SK-N-SH (cell line): ENCODE measurements at regions not wholly inside any gene's neighbourhood (a gene's known extent, or its start where the extent isn't known, plus 50 kb on each side); places are given as distances from the start of the nearest gene placed in this dataset.

Experiments
- CTCF ChIA-PET: fragments of 300-600, 350-600 bp; formaldehyde crosslinking; extraction: SDS; loops from one replicate; lab custom pipeline; 2021; lab: Yijun Ruan, JAX
- POLR2A ChIA-PET: fragments of 350-600 bp; sonication (Branson Sonifier 250); formaldehyde crosslinking; extraction: SDS; loops from one replicate; lab custom pipeline; 2020; ENCODE audit warnings: antibody characterized with exemption, inconsistent platforms; lab: Yijun Ruan, JAX
- DNase-seq: peaks from one replicate; pipeline ENCODE4 v3.0.0; 2012
- H2AFZ ChIP-seq: fragments of 200-600 bp; sonication (generic); 2 replicates; pipeline ENCODE4 v1.8.1; 2016; ENCODE audit warnings: antibody characterized with exemption, mild to moderate bottlenecking, low read depth
- H3F3A ChIP-seq: fragments of 200-600 bp; sonication (generic); replicated peaks from 2 replicates; pipeline ENCODE3; 2016; ENCODE audit warnings: antibody characterized with exemption, mild to moderate bottlenecking; ENCODE audit not compliant: insufficient read depth
- H3K27ac ChIP-seq, 2 experiments: fragments of 200-500 bp in 1 of 2; fragments of 200-600 bp in 1 of 2; sonication (Bioruptor generic) in 1 of 2; sonication (generic), shearing (Covaris generic) in 1 of 2; 2 replicates each; pipeline versions ENCODE4 v1.5.1 to v1.6.1; 2014 to 2016; ENCODE audit warnings: low read depth in 2 of 2, inconsistent platforms in 1 of 2, low read length in 1 of 2, mild to moderate bottlenecking in 1 of 2, mixed read lengths in 1 of 2
- H3K27me3 ChIP-seq: fragments of 200-600 bp; sonication (generic), shearing (Covaris generic); 2 replicates; pipeline ENCODE4 v1.6.1; 2016; ENCODE audit warnings: mixed run types; ENCODE audit not compliant: insufficient read depth
- H3K36me3 ChIP-seq, 2 experiments: fragments of 200-500 bp in 1 of 2; fragments of 200-600 bp in 1 of 2; sonication (Bioruptor generic) in 1 of 2; sonication (generic) in 1 of 2; replicated peaks in 1 of 2; 2 replicates each; pipeline versions ENCODE3 to v1.5.1; 2014 to 2016; ENCODE audit warnings: low read length in 1 of 2, mild to moderate bottlenecking in 1 of 2; ENCODE audit not compliant: insufficient read depth in 2 of 2, control insufficient read depth in 1 of 2
- H3K4me1 ChIP-seq, 2 experiments: fragments of 200-500 bp in 1 of 2; fragments of 200-600 bp in 1 of 2; sonication (Bioruptor generic) in 1 of 2; sonication (generic), shearing (Covaris generic) in 1 of 2; 2 replicates each; pipeline versions ENCODE4 v1.5.1 to v1.6.1; 2014 to 2016; ENCODE audit warnings: low read depth in 1 of 2, low read length in 1 of 2, mixed run types in 1 of 2; ENCODE audit not compliant: insufficient read depth in 2 of 2, control insufficient read depth in 1 of 2
- H3K4me2 ChIP-seq: fragments of 200-600 bp; sonication (generic), shearing (Covaris generic); 2 replicates; pipeline ENCODE4 v1.6.1; 2017; ENCODE audit warnings: mixed run types
- H3K4me3 ChIP-seq, 2 experiments: fragments of 200-500 bp in 1 of 2; fragments of 200-600 bp in 1 of 2; sonication (Bioruptor generic) in 1 of 2; sonication (generic), shearing (Covaris generic) in 1 of 2; 2 replicates each; pipeline versions ENCODE4 v1.5.1 to v1.8.1; 2014 to 2016; ENCODE audit warnings: low read depth in 2 of 2, inconsistent platforms in 1 of 2, low read length in 1 of 2, mild to moderate bottlenecking in 1 of 2, mixed read lengths in 1 of 2, moderate library complexity in 1 of 2
- H3K79me2 ChIP-seq: fragments of 200-600 bp; sonication (generic); 2 replicates; pipeline ENCODE4 v1.8.1; 2017; ENCODE audit warnings: mild to moderate bottlenecking; ENCODE audit not compliant: insufficient read depth
- H3K9ac ChIP-seq: fragments of 200-600 bp; sonication (generic); 2 replicates; pipeline ENCODE4 v1.6.1; 2017; ENCODE audit warnings: mixed run types
- H3K9me2 ChIP-seq: fragments of 200-600 bp; sonication (generic); 2 replicates; pipeline ENCODE4 v1.6.1; 2017; ENCODE audit warnings: mixed run types
- H3K9me3 ChIP-seq: fragments of 200-600 bp; sonication (generic); 2 replicates; pipeline ENCODE4 v1.6.1; 2017; ENCODE audit warnings: mixed run types, mild to moderate bottlenecking, moderate library complexity
- H4K20me1 ChIP-seq: fragments of 200-600 bp; sonication (generic); 2 replicates; pipeline ENCODE4 v1.6.1; 2017; ENCODE audit warnings: mild to moderate bottlenecking, mixed run types; ENCODE audit not compliant: insufficient read depth
- FOXM1 ChIP-seq: IDR thresholded peaks from 2 replicates; pipeline ENCODE4 v1.4.0; 2012; ENCODE audit warnings: low read depth, mild to moderate bottlenecking
- MEF2A ChIP-seq: IDR thresholded peaks from 2 replicates; pipeline ENCODE4 v1.4.0; 2012; ENCODE audit warnings: low read depth, borderline replicate concordance
- NRF1 ChIP-seq: IDR thresholded peaks from 2 replicates; pipeline ENCODE4 v1.6.1; 2012; ENCODE audit warnings: low read depth, mild to moderate bottlenecking, low read length
- PBX3 ChIP-seq: IDR thresholded peaks from 2 replicates; pipeline ENCODE4; 2012
- WGBS: methylation state at CpG from one replicate; pipeline ENCODE4 v1.1.6; 2017; ENCODE audit warnings: low lambda C conversion rate; 5-methylcytosine and 5-hydroxymethylcytosine counted together
- TF ChIP-seq, protein P1 (sequence below): fragments of 200-600 bp; sonication (generic); IDR thresholded peaks from 2 replicates; pipeline ENCODE4 v1.6.1; 2017; ENCODE audit warnings: antibody characterized with exemption, mild to moderate bottlenecking, moderate library complexity
- TF ChIP-seq, protein P2 (sequence below): fragments of 150-350 bp; IDR thresholded peaks from 2 replicates; pipeline ENCODE4 v1.6.1; 2017; ENCODE audit warnings: antibody characterized with exemption, low read length, low read depth, borderline replicate concordance

GRCh38 chr2:109038992-109039391 is 50.0 kb upstream of the EDAR start:
- Histone ChIP-seq H3K9me3 (no peaks in the 10 kb centered on the region), H3K79me2 (no peaks in the 10 kb centered on the region), H3K4me2 (no peak overlapping the region), H2AFZ (no peak overlapping the region), H3K9ac (no peak overlapping the region), H3K27me3 (peaks cover 17% of the 10 kb centered on the region), H3K27ac (no peak overlapping the region), H4K20me1 (no peaks in the 10 kb centered on the region), H3K9me2 (no peaks in the 10 kb centered on the region), H3K4me3 (no peak overlapping the region), H3K36me3 (no peaks in the 10 kb centered on the region), H3K4me1 (no peaks in the 10 kb centered on the region), H3F3A (no peaks in the 10 kb centered on the region)
- TF ChIP-seq FOXM1 (no peak), PBX3 (no peak), MEF2A (no peak), NRF1 (no peak)
- TF ChIP-seq, protein P1, sequence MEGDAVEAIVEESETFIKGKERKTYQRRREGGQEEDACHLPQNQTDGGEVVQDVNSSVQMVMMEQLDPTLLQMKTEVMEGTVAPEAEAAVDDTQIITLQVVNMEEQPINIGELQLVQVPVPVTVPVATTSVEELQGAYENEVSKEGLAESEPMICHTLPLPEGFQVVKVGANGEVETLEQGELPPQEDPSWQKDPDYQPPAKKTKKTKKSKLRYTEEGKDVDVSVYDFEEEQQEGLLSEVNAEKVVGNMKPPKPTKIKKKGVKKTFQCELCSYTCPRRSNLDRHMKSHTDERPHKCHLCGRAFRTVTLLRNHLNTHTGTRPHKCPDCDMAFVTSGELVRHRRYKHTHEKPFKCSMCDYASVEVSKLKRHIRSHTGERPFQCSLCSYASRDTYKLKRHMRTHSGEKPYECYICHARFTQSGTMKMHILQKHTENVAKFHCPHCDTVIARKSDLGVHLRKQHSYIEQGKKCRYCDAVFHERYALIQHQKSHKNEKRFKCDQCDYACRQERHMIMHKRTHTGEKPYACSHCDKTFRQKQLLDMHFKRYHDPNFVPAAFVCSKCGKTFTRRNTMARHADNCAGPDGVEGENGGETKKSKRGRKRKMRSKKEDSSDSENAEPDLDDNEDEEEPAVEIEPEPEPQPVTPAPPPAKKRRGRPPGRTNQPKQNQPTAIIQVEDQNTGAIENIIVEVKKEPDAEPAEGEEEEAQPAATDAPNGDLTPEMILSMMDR = no peak
- TF ChIP-seq, protein P2, sequence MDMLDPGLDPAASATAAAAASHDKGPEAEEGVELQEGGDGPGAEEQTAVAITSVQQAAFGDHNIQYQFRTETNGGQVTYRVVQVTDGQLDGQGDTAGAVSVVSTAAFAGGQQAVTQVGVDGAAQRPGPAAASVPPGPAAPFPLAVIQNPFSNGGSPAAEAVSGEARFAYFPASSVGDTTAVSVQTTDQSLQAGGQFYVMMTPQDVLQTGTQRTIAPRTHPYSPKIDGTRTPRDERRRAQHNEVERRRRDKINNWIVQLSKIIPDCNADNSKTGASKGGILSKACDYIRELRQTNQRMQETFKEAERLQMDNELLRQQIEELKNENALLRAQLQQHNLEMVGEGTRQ = no peak
- DNase-seq = no peak
- 69% methylated on average over 4 of the region's 4 CpGs for WGBS
- ChIA-PET POLR2A (no interaction called here), CTCF (interaction anchor here (1.6 kb wide), 1 partner anchor 36 kb away, joined by 3 read pairs; no protein-coding TSS in a partner anchor)
